Adrenal gland (tissue), 9 donors: ENCODE measurements at regions not wholly inside any gene's neighbourhood (a gene's known extent, or its start where the extent isn't known, plus 50 kb on each side); places are given as distances from the start of the nearest gene placed in this dataset.

Source experiments
- DNase-seq, 7 donors: peaks; one replicate each; pipeline ENCODE4 v3.0.0-alpha.2; 2019 to 2020
- H3K27ac ChIP-seq, 5 donors: fragments of 200-600 bp; sonication (generic) in 4 of 5; 1 replicate in 3 of 5; 2 replicates in 2 of 5; pipeline versions ENCODE4 v1.5.1 to v1.8.0; 2016 to 2020; ENCODE audit warnings: mild to moderate bottlenecking in 1 of 5
- H3K27me3 ChIP-seq: fragments of 200-600 bp; 2 replicates; pipeline ENCODE4 v1.8.0; 2021
- H3K36me3 ChIP-seq, 2 donors: fragments of 200-600 bp; replicated peaks in 1 of 2; 1 replicate in 1 of 2; 2 replicates in 1 of 2; pipeline versions ENCODE4 v1.5.1 to v1.8.0; 2018 to 2022
- H3K4me1 ChIP-seq, 2 donors: fragments of 200-600 bp; replicated peaks in 1 of 2; 1 replicate in 1 of 2; 2 replicates in 1 of 2; pipeline versions ENCODE4 v1.5.1 to v1.8.0; 2018 to 2021
- H3K4me3 ChIP-seq, 4 donors: fragments of 200-600 bp; sonication (generic) in 3 of 4; one replicate each; pipeline ENCODE4 v1.5.1; 2016 to 2018
- H3K9me3 ChIP-seq, 3 donors: fragments of 200-600 bp; sonication (generic) in 1 of 3; replicated peaks in 1 of 3; 1 replicate in 2 of 3; 2 replicates in 1 of 3; pipeline versions ENCODE4 v1.5.1 to v1.8.0; 2016 to 2021
- CTCF ChIP-seq, 6 experiments: fragments of 450-650 bp in 4 of 6; fragments of 200-600 bp in 2 of 6; sonication (generic) in 1 of 6; IDR thresholded peaks; 1 replicate in 5 of 6; 2 replicates in 1 of 6; pipeline versions ENCODE4 v1.5.1 to v1.8.0; 2016 to 2021; ENCODE audit warnings: antibody characterized with exemption in 6 of 6, mild to moderate bottlenecking in 2 of 6, moderate library complexity in 1 of 6
- POLR2A ChIP-seq, 2 donors: fragments of 450-650 bp; IDR thresholded peaks; one replicate each; pipeline ENCODE4 v1.6.1; 2017; ENCODE audit warnings: antibody characterized with exemption in 2 of 2, mild to moderate bottlenecking in 2 of 2, moderate library complexity in 1 of 2
- WGBS, 4 donors: extraction: QIAGEN DNeasy Blood & Tissue Kit in 2 of 4; methylation state at CpG; one replicate each; pipeline versions ENCODE4 v1.1.5 to v1.1.7; 2013 to 2017; 5-methylcytosine and 5-hydroxymethylcytosine counted together
- intact Hi-C, 2 donors: fragments of 100-400 bp; cut with DNase I; formaldehyde crosslinking; loops; one replicate each; pipeline versions ENCODE4 v1.14.1 to v1.15.0; 2022 to 2023
- donor health status: healthy with polysubstance abuse.
- donor health status: Bipolar disorder and iron deficiency.
- donor health status: DM: yes; HTN: yes; CAD: no.
- donor health status: DM: no; HTN: no; CAD: no.
- donor health status: DM: no; HTN: no; CAD: no.

GRCh38 chr5:60010328-60010727, 116.8 kb upstream of the PDE4D start:
- Histone ChIP-seq H3K4me1 (no peaks in the 10 kb centered on the region), H3K4me3 (no peak overlapping the region), H3K27ac (no peak overlapping the region), H3K9me3 (no peaks in the 10 kb centered on the region), H3K36me3 (no peaks in the 10 kb centered on the region), H3K27me3 (no peaks in the 10 kb centered on the region)
- TF ChIP-seq CTCF (IDR thresholded peaks at IDR 0.05), result no peak
- TF ChIP-seq POLR2A (IDR thresholded peaks at IDR 0.05), result no peak
- 37 to 47% (median 45%) methylated on average over 1 of the region's 1 CpG for WGBS, 4 donors
- intact Hi-C loops, result no loop called here
- DNase-seq, result no peak

- no peak for DNase-seq
- no peak overlapping the region for H3K4me3 ChIP-seq
- H3K9me3 ChIP-seq, result no peaks in the 10 kb centered on the region
- no peaks in the 10 kb centered on the region for H3K4me1 ChIP-seq
- no peaks in the 10 kb centered on the region for H3K27me3 ChIP-seq
- H3K36me3 ChIP-seq, result no peaks in the 10 kb centered on the region
- WGBS, 4 donors, result 76 to 85% (median 83%) methylated on average over 2 of the region's 2 CpGs
- TF ChIP-seq CTCF (IDR thresholded peaks at IDR 0.05), result no peak
- TF ChIP-seq POLR2A (IDR thresholded peaks at IDR 0.05), result no peak
- intact Hi-C loops, result no loop called here
- H3K27ac ChIP-seq, result no peak overlapping the region
Observed at GRCh38 chr5:60007729-60008128, 114.2 kb upstream of the PDE4D start.

GRCh38 chr5:59999056-59999455, 105.5 kb upstream of the PDE4D start:
- Histone ChIP-seq H3K27me3 (no peaks in the 10 kb centered on the region), H3K4me1 (no peaks in the 10 kb centered on the region), H3K36me3 (no peaks in the 10 kb centered on the region), H3K4me3 (no peak overlapping the region), H3K27ac (no peak overlapping the region), H3K9me3 (no peaks in the 10 kb centered on the region)
- intact Hi-C loops, result no loop called here
- WGBS, 4 donors, result 23 to 44% (median 36%) methylated on average over 2 of the region's 2 CpGs
- TF ChIP-seq POLR2A (IDR thresholded peaks at IDR 0.05), result no peak
- no peak for TF ChIP-seq CTCF (IDR thresholded peaks at IDR 0.05)
- DNase-seq, result no peak

GRCh38 chr5:59992206-59992605, 98.7 kb upstream of the PDE4D start:
- TF ChIP-seq POLR2A (IDR thresholded peaks at IDR 0.05) (no peak), CTCF (IDR thresholded peaks at IDR 0.05) (no peak)
- DNase-seq, result no peak
- Histone ChIP-seq H3K36me3 (no peaks in the 10 kb centered on the region), H3K27ac (no peak overlapping the region), H3K4me1 (no peaks in the 10 kb centered on the region), H3K4me3 (no peak overlapping the region), H3K9me3 (no peaks in the 10 kb centered on the region), H3K27me3 (no peaks in the 10 kb centered on the region)
- WGBS, 4 donors, result 68 to 86% (median 70%) methylated on average over 3 of the region's 3 CpGs
- intact Hi-C loops, result no loop called here
